ENCODE measurements at regions not wholly inside any gene's neighbourhood (a gene's known extent, or its start where the extent isn't known, plus 50 kb on each side); places are given as distances from the start of the nearest gene placed in this dataset.
A peak's percentile ranks its signal among the peaks of the same experiment; 100 is the strongest.

DNA sequence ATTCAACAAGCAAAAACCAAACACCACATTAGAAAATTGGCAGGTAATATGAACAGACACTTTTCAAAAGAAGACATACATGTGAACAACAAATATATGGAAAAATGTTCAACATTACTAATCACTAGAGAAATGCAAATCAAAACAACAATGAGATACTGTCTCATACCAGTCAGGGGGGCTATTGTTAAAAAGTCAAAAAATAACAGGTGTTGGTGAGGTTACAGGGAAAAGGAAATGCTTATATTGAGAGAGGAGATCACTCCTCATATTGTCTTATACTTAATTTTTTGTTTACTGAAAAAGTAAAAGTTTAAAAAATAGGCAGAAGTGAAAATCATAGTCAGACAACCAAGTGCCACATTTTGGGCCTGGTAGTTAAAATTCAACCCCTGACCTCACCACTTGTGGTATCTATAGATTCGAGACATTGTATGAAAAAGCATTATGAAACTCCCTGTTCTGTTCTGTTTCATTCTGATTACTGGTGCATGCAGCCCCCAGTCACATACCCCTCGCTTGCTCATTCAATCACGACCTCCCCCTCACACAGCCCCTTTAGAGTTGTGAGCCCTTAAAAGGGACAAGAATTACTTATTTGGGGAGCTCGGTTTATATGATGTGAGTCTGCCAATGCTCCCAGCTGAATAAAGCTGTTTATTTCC lies 153.7 kb upstream of the FGF16 start:
- Histone ChIP-seq H3K9me3 (no peaks in the 10 kb centered on the region), H3K27me3 (no peaks in the 10 kb centered on the region), H3K4me3 (no peak overlapping the region), H3K27ac (no peak overlapping the region), H3K36me3 (no peaks in the 10 kb centered on the region), H3K4me1 (no peaks in the 10 kb centered on the region)
- intact Hi-C loops (cut with DNase I; ENCODE audit: low total_unique reads) (no loop called here), in situ Hi-C loops (cut with MboI; ENCODE audit: low sequenced_read_pairs in 4 of 4) (no loop called here)
- TF ChIP-seq, protein P1, sequence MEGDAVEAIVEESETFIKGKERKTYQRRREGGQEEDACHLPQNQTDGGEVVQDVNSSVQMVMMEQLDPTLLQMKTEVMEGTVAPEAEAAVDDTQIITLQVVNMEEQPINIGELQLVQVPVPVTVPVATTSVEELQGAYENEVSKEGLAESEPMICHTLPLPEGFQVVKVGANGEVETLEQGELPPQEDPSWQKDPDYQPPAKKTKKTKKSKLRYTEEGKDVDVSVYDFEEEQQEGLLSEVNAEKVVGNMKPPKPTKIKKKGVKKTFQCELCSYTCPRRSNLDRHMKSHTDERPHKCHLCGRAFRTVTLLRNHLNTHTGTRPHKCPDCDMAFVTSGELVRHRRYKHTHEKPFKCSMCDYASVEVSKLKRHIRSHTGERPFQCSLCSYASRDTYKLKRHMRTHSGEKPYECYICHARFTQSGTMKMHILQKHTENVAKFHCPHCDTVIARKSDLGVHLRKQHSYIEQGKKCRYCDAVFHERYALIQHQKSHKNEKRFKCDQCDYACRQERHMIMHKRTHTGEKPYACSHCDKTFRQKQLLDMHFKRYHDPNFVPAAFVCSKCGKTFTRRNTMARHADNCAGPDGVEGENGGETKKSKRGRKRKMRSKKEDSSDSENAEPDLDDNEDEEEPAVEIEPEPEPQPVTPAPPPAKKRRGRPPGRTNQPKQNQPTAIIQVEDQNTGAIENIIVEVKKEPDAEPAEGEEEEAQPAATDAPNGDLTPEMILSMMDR (IDR thresholded peaks at IDR 0.05 in 4 of 5, conservative IDR thresholded peaks at IDR 0.05 in 1 of 5): no peak
- no peak for TF ChIP-seq POLR2A (IDR thresholded peaks at IDR 0.05)
- ATAC-seq (no peak), DNase-seq (no peak)

DNA sequence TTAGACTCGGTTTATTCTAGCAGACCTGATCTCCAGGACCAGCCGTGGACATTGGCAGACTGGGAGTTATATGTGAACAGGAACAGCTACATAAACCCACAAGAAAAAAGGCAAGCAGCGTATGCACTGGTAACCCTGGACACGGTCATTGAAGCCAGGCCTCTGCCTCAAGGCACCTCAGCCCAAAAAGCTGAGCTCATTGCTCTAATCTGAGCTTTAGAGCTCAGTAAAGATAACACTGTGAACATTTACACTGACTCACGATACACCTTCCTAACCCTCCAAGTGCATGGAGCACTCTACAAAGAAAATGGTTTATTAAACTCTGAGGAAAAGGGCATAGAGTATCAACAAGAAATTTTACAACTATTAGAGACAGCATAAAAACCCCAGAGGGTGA lies 148.9 kb upstream of the FGF16 start:
- Histone ChIP-seq H3K27me3 (no peaks in the 10 kb centered on the region), H3K27ac (no peak overlapping the region), H3K4me1 (no peaks in the 10 kb centered on the region), H3K9me3 (no peaks in the 10 kb centered on the region), H3K4me3 (no peak overlapping the region), H3K36me3 (no peaks in the 10 kb centered on the region)
- DNase-seq (no peak), ATAC-seq (no peak)
- in situ Hi-C loops (cut with MboI; ENCODE audit: low sequenced_read_pairs in 4 of 4): no loop called here
- no peak for TF ChIP-seq POLR2A (IDR thresholded peaks at IDR 0.05)
- TF ChIP-seq, protein P1 (IDR thresholded peaks at IDR 0.05 in 4 of 5, conservative IDR thresholded peaks at IDR 0.05 in 1 of 5): no peak
- intact Hi-C loops (cut with DNase I; ENCODE audit: low total_unique reads): no loop called here

DNA sequence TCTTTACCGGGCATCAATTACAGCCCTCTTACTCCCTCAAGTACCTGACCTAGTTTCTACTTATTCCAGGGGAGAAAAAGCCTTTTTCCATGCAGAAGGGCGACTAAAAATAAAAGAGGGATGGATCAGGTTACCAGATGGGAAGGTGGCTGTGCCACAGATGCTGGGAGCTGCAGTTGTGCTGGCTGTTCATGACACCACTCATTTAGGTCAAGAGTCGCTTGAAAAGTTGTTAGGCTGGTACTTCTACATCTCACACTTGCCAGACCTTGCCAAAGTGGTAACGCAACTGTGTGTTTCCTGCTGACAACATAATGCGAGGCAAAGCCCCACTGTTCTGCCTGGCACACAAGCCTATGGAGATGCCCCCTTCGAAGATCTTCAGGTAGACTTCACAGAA lies 148.4 kb upstream of the FGF16 start:
- Histone ChIP-seq H3K27ac (no peak overlapping the region), H3K4me1 (no peaks in the 10 kb centered on the region), H3K36me3 (no peaks in the 10 kb centered on the region), H3K9me3 (no peaks in the 10 kb centered on the region), H3K27me3 (no peaks in the 10 kb centered on the region), H3K4me3 (no peak overlapping the region)
- TF ChIP-seq, protein P1 (IDR thresholded peaks at IDR 0.05 in 4 of 5, conservative IDR thresholded peaks at IDR 0.05 in 1 of 5): no peak
- TF ChIP-seq POLR2A (IDR thresholded peaks at IDR 0.05): no peak
- intact Hi-C loops (cut with DNase I; ENCODE audit: low total_unique reads) (no loop called here), in situ Hi-C loops (cut with MboI; ENCODE audit: low sequenced_read_pairs in 4 of 4) (no loop called here)
- no peak for DNase-seq
- ATAC-seq: no peak

DNA sequence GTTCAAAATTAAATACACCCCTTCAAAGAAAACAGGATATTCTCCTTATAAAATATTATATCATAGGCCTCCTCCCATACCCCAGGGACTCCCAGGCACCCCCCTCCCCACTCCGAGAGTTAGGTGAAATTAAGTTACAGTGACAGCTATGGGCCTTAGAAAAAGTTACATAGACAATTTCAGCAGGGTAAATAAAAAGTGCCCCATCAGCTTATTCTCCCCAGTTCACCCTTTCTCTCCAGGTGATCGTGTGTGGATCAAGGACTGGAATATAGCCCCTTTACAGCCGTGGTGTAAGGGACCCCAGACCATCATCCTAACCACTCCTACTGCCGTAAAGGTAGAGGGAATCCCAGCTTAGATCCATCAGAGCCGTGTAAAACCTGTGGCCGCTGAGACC lies 147.6 kb upstream of the FGF16 start:
- TF ChIP-seq, protein P1 (IDR thresholded peaks at IDR 0.05 in 4 of 5, conservative IDR thresholded peaks at IDR 0.05 in 1 of 5): no peak
- no peak for TF ChIP-seq POLR2A (IDR thresholded peaks at IDR 0.05)
- Histone ChIP-seq H3K4me3 (no peak overlapping the region), H3K9me3 (peaks cover 0 to 5% (median 0%) of the 10 kb centered on the region in 3 donors), H3K27ac (no peak overlapping the region), H3K36me3 (no peaks in the 10 kb centered on the region), H3K27me3 (no peaks in the 10 kb centered on the region), H3K4me1 (no peaks in the 10 kb centered on the region)
- ATAC-seq (no peak), DNase-seq (no peak)
- intact Hi-C loops (cut with DNase I; ENCODE audit: low total_unique reads): no loop called here
- in situ Hi-C loops (cut with MboI; ENCODE audit: low sequenced_read_pairs in 4 of 4): no loop called here

DNA sequence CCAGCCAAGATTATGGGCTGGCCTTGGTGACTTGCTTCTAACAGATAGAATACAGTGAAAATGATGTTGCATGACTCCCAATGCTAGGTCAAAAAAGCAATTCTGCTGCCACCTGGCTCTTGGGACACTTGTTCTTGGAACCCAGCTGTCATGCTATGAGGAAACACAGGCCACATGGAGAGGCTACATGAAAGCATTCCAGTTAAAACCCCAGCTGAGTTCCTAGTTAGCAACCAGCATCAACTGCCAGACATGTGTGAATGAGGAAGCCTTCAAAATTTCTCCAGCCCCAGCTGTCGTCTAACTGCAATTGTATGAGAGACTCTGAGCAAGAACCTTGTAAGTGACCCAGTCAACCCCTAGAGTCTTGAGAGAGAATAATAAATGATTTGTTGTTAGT lies 105.2 kb upstream of the FGF16 start:
- Histone ChIP-seq H3K9me3 (no peaks in the 10 kb centered on the region), H3K36me3 (no peaks in the 10 kb centered on the region), H3K4me3 (no peak overlapping the region), H3K27me3 (no peaks in the 10 kb centered on the region), H3K27ac (no peak overlapping the region), H3K4me1 (no peaks in the 10 kb centered on the region)
- ATAC-seq (no peak), DNase-seq (peak in 1 of 2 donors; percentile 9)
- intact Hi-C loops (cut with DNase I; ENCODE audit: low total_unique reads) (no loop called here), in situ Hi-C loops (cut with MboI; ENCODE audit: low sequenced_read_pairs in 4 of 4) (no loop called here)
- TF ChIP-seq, protein P1 (IDR thresholded peaks at IDR 0.05 in 4 of 5, conservative IDR thresholded peaks at IDR 0.05 in 1 of 5): no peak
- TF ChIP-seq POLR2A (IDR thresholded peaks at IDR 0.05): no peak
